HG02623 (cell line): ENCODE measurements at regions not wholly inside any gene's neighbourhood (a gene's known extent, or its start where the extent isn't known, plus 50 kb on each side); places are given as distances from the start of the nearest gene placed in this dataset.

Source experiments
- ATAC-seq: cut with Tn5 transposase; IDR thresholded peaks from one replicate; pipeline ENCODE4 v1.9.1; 2021; ENCODE audit warnings: moderate library complexity; ENCODE audit not compliant: unreplicated experiment

DNA sequence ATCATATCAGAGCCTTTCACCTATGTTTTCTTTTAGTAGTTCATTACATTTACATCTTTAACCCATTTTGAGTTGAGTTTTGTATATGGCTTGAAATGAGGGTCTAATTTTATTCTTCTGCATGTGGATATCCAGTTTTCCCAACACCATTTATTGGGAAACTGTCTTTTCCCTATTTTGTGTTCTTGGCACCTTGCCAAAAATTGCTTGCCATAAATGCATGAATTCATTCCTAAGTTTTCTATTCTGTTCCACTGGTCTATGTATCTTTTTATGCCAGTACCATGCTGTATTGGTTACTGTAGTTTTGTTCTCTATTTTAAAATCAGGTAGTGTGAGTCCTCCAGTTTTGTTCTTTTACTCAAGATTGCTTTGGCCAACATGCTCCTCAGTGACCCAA lies 144.0 kb upstream of the OBI1 start:
- ATAC-seq: no peak

DNA sequence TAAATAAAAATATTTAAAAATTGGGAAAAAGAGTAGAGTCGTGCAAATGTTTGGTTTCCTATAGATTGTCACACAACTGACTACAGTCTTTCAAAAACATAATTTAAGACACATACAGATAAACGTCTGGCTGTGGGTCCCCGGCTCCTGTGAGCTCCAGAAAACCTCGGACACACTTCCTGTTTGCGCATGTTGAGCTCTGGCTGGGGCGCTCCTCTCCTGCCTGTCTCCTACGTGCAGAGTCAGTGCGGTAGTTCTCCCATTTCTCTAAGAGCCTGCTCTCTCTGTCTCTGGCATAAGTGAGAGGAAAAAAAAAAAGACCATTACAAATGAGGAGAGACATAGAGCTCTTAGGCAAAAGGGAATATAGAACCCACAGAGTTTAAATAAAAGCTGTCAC lies 128.2 kb upstream of the OBI1 start:
- no peak for ATAC-seq

DNA sequence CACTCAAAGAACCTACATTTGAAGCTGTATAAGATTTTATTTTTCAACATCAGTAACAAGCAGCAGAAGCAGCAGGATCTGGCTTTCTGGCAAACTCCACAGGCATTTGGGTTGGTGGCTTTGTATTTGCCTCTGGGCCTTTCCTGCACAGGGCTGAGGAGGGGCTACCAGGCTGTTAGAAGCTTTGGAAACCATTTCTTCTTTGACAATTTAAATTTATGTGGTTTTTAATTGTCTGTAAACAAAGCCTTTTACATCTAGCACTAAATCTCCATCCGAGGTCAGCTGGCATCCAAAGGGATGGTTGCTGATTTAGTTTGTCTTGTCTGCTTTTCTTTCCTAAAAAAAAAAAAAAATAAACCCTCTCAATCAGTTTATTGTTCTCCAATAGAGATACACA lies 127.5 kb upstream of the OBI1 start:
- ATAC-seq: no peak

DNA sequence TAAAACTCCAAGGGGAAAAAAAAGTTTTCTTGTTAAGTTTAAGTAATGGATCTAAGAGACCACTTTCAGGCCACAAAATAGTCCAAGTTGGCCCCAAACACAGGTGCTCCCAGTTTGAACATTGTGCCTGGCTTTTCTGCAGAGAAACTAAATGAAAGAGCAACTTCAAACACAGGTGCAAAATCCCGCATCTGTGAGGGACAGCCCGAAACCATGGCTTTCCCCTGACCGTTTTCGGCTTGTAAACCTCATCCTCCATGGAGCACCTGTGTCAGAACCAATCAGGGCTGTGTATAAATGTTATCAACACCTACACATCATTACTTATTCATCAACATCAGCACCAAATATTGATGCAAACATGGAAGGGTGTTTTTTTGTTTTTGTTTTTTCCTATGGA lies 126.8 kb upstream of the OBI1 start:
- ATAC-seq: no peak

DNA sequence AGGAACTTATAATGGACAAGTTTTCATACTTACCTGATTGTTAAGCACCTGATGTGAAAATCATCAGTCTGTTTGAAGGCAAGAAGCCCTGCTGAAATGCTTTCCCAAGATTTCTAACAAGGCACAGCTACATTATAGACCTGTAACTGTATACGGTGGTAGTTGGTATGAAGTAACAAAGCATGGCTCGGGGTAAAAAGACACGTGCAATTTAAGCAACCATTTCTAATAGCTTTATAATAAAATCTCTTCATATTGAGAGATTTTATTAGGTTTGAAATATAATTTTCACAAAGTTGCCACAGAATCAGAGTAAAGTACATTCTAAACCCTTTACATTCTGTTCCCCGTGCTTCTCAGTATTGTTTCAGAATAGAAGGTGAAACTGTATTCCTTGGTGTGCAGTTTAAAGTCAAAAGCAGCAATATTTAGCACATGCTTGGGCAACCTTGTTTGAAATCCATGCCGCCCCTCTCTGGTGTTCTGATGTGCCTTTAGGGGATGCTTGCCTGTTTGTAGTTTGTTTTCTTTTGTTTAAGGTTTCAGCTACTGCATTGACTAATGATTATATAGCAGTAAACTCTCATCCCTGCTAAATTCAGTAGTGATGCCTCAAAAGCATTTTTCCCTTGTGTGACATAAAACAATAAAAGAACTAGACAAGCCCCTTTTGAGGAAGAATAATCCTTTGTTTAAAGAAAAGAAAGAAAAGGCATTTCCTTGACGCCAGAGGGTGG lies 125.2 kb upstream of the OBI1 start:
- no peak for ATAC-seq

DNA sequence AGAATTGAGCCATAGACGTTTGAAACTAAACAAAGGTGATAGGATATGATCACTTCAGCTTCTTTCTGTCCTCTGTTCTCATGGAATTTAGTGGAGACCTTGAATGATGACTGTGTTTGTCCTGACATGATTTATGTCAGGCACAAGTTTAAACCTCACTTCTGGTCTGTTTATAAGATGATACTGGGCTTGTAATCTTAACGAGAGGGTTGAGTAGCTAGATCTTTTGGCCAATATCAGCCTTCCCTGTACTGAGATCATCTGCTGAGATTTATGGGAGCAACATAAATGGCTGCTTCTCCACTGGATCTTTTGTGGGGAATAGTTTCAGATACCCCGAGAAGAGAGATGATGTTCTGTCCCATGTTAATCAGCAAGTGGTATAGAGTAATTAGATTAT lies 121.8 kb upstream of the OBI1 start:
- ATAC-seq: no peak

DNA sequence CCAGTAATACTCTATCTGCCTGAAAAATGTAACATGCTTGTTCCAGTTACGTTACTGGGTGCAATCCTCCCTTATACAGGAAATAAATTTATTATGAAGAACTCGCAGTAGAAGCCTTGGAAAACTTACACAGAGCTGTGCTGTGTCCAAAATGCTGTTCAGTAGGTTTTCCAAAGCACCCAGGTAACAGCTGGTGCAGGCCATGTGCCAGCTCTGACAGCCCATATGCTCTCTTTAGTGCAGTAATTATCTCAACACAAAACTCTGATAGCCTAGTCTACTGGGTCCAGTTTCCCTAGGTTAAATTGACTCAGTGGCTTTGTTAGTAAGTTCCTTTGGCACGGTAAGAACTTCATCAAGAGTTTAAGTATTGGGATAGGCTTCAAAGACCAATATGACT lies 120.7 kb upstream of the OBI1 start:
- no peak for ATAC-seq

DNA sequence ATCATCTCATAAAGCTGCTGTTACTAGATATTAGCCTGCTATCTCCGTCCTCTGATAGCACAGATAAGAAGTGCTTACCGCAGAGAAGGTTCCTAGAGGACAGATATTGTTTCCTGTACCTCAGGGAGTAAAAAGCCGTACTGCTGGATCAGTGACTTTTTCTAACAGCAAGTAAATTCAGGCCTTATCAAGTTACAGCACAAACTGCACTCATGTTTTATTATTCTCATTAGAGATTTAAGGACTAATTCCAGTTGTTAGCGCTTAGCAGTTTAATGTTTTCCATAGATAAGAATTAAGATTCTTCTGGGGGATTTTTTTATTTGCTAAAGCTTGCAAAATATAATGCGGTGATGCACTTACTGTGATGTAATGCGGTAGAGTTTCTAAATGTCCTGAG lies 119.0 kb upstream of the OBI1 start:
- no peak for ATAC-seq

DNA sequence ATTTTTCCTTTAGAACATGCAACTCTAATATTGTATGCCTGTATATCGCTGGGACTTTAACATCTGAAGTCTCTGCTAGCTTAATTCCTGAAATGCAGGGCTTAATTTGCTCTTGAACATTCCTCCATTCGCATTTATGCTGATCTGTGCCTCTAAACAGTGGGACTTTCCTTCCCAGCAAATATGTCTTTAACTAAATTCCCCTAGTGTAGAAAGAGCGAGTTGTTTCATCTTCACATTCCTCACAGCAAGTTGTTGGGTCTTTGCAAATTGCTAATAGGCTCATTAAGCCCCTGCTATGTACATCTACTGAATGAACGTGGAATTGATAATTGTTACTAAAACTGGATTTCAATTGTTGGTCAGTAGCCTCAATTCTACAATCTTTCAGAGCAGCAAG lies 118.4 kb upstream of the OBI1 start:
- no peak for ATAC-seq

DNA sequence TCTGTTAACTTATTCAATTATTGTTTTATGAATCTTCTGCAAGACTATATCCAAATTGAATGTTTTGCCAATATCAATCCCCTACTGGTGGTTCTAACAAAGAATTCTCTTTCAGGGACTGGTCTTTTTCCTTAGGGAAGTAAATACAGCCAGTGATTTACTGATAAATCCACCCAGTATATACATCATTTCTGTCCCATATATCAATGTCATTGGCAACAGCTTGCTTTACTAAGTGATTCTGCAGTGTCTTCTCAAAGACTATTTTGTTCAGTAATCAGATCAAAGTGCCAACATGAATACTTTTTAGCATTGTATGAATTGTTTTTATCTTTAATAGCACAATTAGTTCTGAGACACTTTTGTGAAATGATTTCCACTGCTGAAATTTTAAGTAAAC lies 114.0 kb upstream of the OBI1 start:
- no peak for ATAC-seq

DNA sequence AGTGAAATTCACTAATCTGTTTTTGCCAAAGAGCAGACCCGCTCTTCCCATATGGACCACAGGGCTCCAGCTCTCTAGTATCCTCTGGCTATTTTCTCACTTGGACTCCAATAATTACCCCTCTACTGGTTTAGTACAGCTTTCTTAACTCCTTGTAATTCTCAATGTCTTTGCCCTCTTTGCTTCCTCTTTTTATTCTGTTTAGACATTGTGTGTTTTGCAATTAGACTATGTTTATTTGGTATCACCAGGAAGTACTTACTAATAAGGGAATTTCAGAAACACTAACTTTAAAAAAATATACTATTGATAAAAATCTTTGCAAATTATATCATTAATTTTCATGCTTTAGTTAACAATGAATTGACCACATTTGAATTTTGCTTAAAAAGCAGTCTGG lies 111.6 kb upstream of the OBI1 start:
- no peak for ATAC-seq

DNA sequence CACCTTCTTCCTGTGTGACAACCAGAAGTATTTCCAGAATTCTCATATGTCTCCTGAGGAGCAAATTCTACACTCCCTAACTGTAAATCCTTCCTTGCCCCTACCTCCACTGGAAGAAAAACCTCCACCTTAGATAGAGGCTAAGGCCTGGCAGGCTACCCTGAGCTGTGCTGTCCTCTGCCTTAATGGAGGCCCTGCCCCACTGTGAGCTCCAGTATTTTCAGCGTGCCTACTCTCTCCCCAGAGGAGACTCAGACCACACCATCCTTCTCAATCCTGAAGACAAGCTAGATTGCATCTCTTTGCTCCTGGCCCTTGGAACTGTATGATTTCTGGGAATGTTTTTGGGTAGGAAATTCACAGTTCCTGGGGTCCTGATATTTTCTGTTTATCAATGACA lies 110.0 kb upstream of the OBI1 start:
- no peak for ATAC-seq

DNA sequence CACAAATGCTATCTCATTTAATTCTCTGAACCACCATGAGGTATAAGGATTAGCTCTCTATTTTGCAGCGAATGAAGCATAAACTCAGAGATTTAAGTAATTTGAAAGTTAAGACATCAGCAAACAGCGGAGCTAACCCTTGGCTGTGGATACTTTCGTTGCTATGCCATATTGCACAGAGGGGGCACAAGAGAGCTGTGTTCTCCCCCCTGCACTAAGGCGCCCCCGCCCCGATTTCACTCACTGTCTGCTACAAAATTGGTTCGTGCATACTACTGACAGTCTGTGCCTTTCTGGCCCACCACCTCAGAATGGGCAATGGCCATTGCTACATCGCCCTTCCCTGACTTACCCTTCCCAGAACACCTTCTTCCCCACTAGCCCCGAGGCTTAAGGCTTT lies 105.7 kb upstream of the OBI1 start:
- ATAC-seq: no peak

DNA sequence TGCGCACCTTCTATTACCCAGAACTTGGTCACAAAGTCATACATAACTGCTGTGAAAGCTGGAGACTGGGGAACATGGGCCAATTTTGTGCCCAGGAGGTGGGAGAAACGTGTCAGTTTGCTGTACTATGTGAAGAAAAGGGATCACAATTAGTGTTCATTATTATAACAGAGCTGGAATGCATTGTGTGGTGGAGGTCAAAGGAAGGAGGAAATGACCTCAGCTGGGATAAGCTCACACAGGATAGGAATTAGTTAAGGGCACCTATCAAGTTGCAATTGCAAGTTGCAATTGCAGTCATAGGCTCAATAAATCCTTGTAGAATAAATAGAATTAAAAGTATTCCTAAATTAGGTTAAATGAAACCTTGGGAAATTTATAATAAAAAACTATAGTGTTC lies 103.9 kb upstream of the OBI1 start:
- ATAC-seq: no peak

DNA sequence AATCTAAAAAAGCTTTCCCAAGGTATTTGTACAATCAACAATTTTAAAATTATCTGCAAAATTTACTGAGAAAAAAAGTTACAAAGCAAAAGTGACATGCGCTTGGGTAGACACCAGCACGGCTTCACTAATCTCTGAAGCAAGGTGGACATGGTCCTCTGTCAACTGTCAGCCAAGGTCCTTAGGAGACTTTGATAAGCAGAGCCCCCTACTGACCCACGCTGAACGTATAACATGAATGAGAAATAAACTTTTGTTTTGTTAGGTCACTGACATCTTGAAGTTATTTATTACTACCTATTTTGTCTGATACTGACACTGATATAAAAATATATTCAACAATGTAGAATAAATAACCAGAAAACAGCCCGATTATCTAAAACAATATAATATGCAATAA lies 100.7 kb upstream of the OBI1 start:
- ATAC-seq: no peak

DNA sequence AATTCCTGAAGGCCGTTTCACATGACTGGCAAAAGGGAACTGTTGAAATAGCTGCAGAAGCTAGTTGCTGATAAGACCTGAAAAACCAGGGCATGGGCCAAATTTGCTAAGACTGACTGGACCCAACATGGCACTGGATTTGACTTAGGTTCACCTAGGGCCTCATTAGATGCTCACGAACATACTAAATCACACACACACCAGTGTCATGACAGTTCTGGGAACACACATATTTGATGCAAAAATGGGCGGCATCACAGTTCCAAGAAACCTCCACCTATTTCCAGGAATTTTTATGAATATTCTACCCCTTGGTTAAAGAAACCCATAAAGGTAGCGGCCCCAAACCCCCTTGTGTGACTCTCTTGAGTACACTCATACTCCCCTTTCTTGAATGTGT lies 99.6 kb upstream of the OBI1 start:
- ATAC-seq: no peak

DNA sequence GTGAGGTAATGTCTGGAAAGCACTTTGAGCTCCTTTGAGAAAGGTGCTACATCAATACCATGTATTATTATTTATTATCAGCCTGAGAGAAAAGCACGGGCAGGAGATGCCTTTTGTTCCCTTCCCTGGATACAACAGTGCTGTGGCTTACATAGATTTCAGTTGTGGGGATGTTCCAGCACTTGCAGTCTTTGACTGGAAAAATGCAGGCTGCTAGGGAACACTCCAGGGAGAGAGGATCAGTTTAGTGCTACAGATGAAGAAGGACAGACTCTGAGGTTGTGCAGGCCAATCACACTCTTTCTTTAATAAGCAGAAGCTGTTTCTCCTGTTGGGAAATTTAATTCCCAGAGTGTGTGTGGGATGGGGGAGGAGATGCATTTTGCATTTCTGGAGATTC lies 94.5 kb upstream of the OBI1 start:
- no peak for ATAC-seq

DNA sequence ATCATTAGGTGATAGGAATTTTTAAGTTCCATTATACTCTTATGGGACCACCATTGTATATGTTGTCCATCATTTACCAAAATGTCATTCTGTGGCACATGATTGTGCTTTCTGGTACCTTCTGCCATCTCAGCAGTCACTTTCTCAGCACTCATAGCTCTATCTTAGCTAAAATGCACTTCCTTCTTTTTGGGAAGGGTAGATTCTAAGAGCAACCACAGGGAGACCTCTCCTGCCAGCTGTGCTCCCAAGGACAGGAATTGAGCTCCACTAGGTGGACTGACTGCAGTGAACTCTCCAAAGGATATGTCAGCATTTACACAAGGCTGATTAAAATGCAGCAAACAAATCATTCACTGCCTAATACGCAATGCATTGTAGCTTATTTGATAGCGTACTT lies 91.8 kb upstream of the OBI1 start:
- no peak for ATAC-seq

DNA sequence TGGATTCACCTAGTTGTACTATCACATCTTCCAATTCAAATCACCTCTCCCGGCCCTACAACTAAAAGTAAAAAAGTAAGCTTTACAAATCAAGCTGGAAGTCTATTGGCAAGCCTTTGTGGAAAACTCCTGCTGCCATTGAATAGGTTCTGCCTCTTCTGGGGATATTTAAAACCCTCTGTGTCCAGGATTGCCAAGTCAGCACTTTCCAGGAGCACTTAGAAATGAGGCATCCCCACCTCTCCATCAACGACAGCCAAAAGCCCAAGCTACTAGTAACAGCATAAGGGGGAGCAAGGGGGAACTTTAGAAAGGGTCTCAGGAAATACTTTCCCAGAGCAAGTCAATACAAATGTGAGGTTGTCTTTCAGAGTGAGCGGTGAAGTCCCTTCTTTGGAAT lies 85.0 kb upstream of the OBI1 start:
- no peak for ATAC-seq

DNA sequence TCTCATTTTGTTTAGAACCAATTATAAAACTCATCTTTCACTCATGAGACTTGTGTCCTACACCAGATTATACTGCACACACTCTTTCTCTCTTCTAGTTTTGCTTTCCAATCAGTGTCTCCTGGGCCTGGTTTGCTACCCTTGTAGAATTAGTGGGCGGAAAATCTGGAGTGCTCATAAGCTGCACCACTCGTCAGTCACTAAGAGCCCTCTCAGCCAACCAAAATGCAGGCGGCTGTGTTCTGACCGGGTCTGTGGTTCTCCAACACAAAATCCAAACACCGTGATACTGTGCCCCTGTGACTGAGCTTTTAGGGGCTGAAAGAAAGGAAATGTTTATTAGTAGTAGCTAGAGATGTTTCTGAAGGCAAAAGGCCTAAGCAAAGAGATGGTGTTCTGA lies 83.7 kb upstream of the OBI1 start:
- no peak for ATAC-seq

DNA sequence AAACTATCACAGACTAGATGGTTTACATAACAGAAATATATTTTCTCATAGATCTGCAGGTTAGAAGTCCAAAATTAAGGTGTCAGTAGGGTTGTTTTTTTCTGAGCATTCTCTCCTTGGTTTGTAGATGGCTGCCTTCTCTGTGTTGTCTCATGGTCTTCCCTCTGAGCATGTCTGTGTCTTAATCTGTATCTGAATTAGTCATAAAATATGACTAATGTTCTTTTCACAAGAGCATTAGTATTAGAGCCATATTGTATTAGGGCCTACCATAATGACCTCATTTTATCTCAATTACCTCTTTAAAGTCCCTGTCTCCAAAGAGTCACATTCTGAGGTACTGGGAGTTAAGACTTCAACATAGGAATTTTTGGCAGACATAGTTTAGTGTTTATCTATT lies 77.2 kb upstream of the OBI1 start:
- ATAC-seq: no peak

DNA sequence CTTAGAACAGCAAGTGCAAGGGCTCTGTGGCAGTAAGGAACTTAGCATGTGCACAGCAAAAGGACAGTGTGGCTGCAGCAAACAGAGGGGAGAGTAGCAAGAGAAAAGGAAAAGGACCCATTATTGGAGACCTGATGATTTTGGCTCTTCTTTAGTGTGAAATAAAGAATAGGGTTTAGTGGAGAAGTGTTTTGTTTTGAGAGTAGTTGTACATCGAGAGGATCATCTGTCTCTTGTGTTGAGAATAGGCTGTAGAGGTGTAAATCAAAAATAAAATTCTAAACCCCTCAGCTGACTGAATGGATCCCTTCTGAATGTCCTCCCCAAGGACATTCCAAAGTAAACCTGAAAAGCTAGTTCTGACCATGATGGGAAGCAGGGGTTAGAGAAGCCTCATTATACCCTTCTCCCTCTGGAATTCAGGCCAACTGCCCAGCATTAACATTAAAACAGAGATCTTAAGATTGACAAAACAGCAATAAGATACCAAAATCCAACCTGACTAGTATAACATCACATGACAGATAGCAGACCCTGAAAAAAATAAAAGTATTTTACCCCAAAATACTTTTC lies 73.6 kb upstream of the OBI1 start:
- no peak for ATAC-seq

DNA sequence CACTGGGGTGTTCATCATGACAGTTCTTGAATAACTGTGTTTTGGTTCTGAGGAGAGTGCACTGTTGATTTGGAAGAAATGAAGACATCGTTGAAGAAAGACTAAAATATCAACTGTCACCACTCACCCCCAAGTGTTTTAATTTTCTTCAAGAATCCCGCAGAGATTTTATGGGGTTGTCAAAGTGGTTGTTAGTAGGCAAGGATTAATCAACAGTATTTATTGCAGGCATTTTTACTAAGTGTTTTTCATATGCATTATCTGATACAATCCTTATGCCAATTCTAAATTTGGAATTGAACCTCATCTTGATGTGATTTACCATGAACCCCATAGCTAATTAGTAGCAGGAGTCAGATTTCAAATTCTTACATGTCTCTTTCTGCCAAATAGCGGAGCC lies 63.7 kb upstream of the OBI1 start:
- ATAC-seq: no peak
